Astrocyte (in vitro differentiated cells and primary cell): ENCODE measurements at regions not wholly inside any gene's neighbourhood (a gene's known extent, or its start where the extent isn't known, plus 50 kb on each side); places are given as distances from the start of the nearest gene placed in this dataset.

Experiments
- DNase-seq: peaks from one replicate; pipeline ENCODE4 v3.0.0-alpha.2; 2010; ENCODE audit warnings: low read depth
- FAIRE-seq: peaks from 2 replicates; lab custom pipeline; 2011; peaks lifted over from hg19 to GRCh38; lab: Jason Lieb, UNC
- H2AFZ ChIP-seq: 2 replicates; pipeline ENCODE4 v1.6.0; 2012; ENCODE audit warnings: low read depth, low read length, inconsistent platforms
- H3K27ac ChIP-seq: 2 replicates; pipeline ENCODE4 v1.5.1; 2011; ENCODE audit warnings: low read depth, low read length, inconsistent platforms
- H3K27me3 ChIP-seq: 2 replicates; pipeline ENCODE4 v1.6.0; 2011; ENCODE audit warnings: low read length, inconsistent platforms; ENCODE audit not compliant: insufficient read depth
- H3K36me3 ChIP-seq: 2 replicates; pipeline ENCODE4 v1.5.1; 2011; ENCODE audit warnings: low read length, inconsistent platforms; ENCODE audit not compliant: insufficient read depth
- H3K4me1 ChIP-seq: 2 replicates; pipeline ENCODE4 v1.5.1; 2011; ENCODE audit warnings: low read length, inconsistent platforms; ENCODE audit not compliant: insufficient read depth
- H3K4me2 ChIP-seq: 2 replicates; pipeline ENCODE4 v1.6.0; 2012; ENCODE audit warnings: low read length, inconsistent platforms
- H3K4me3 ChIP-seq: 2 replicates; pipeline ENCODE4 v1.5.1; 2011; ENCODE audit warnings: low read depth, mild to moderate bottlenecking, low read length, inconsistent platforms; ENCODE audit not compliant: insufficient read depth
- H3K79me2 ChIP-seq: 2 replicates; pipeline ENCODE4 v1.6.0; 2012; ENCODE audit warnings: mild to moderate bottlenecking, low read length, inconsistent platforms; ENCODE audit not compliant: insufficient read depth
- H3K9ac ChIP-seq: 2 replicates; pipeline ENCODE4 v1.6.0; 2012; ENCODE audit warnings: mild to moderate bottlenecking, low read length, inconsistent platforms
- H3K9me3 ChIP-seq: 2 replicates; pipeline ENCODE4 v1.5.1; 2012; ENCODE audit warnings: low read depth, mild to moderate bottlenecking, low read length, inconsistent platforms; ENCODE audit not compliant: insufficient read depth
- H4K20me1 ChIP-seq: 2 replicates; pipeline ENCODE4 v1.6.0; 2012; ENCODE audit warnings: low read length, inconsistent platforms; ENCODE audit not compliant: insufficient read depth
- H3K27ac Mint-ChIP-seq: one replicate; pipeline ENCODE4 v1.8.0; 2021; ENCODE audit warnings: mild to moderate bottlenecking, mixed read lengths; ENCODE audit not compliant: unreplicated experiment
- H3K27me3 Mint-ChIP-seq: one replicate; pipeline ENCODE4 v1.8.0; 2021; ENCODE audit warnings: low read depth, mixed read lengths; ENCODE audit not compliant: unreplicated experiment
- H3K36me3 Mint-ChIP-seq: one replicate; pipeline ENCODE4 v1.8.0; 2021; ENCODE audit warnings: low read depth, mixed read lengths; ENCODE audit not compliant: unreplicated experiment
- H3K4me1 Mint-ChIP-seq: one replicate; pipeline ENCODE4 v1.8.0; 2021; ENCODE audit warnings: low read depth, mixed read lengths; ENCODE audit not compliant: unreplicated experiment
- H3K4me3 Mint-ChIP-seq: one replicate; pipeline ENCODE4 v1.8.0; 2021; ENCODE audit warnings: mild to moderate bottlenecking, moderate library complexity, mixed read lengths; ENCODE audit not compliant: unreplicated experiment
- H3K9me3 Mint-ChIP-seq: one replicate; pipeline ENCODE4 v1.8.0; 2021; ENCODE audit warnings: mild to moderate bottlenecking, mixed read lengths; ENCODE audit not compliant: unreplicated experiment
- CTCF ChIP-seq: IDR thresholded peaks from 2 replicates; pipeline ENCODE4 v1.5.1; 2011; ENCODE audit warnings: low read depth, mild to moderate bottlenecking, inconsistent platforms, low read length, moderate library complexity; ENCODE audit not compliant: insufficient read depth
- EZH2 ChIP-seq: IDR thresholded peaks from 2 replicates; pipeline ENCODE4 v1.6.1; 2012; ENCODE audit warnings: mild to moderate bottlenecking, low read length, inconsistent platforms; ENCODE audit not compliant: insufficient read depth

GRCh38 chr6:33965766-33966165, 162.0 kb upstream of the MLN start:
- no peak for TF ChIP-seq CTCF
- TF ChIP-seq EZH2, result no peak
- H3K4me1 Mint-ChIP-seq, result peaks cover 5% of the 10 kb centered on the region
- Histone ChIP-seq H3K27ac (no peak overlapping the region), H3K9ac (no peak overlapping the region), H4K20me1 (no peaks in the 10 kb centered on the region), H3K4me3 (no peak overlapping the region), H3K4me2 (no peak overlapping the region), H2AFZ (no peak overlapping the region), H3K36me3 (no peaks in the 10 kb centered on the region), H3K27me3 (peaks cover 13% of the 10 kb centered on the region), H3K4me1 (no peaks in the 10 kb centered on the region), H3K9me3 (no peaks in the 10 kb centered on the region), H3K79me2 (no peaks in the 10 kb centered on the region)
- DNase-seq (no peak), FAIRE-seq (no peak)
- H3K27me3 Mint-ChIP-seq, result peaks cover 45% of the 10 kb centered on the region
- H3K27ac Mint-ChIP-seq, result no peak overlapping the region
- peaks cover 17% of the 10 kb centered on the region for H3K9me3 Mint-ChIP-seq
- H3K4me3 Mint-ChIP-seq, result no peak overlapping the region
- peaks cover 2% of the 10 kb centered on the region for H3K36me3 Mint-ChIP-seq

GRCh38 chr6:33964387-33964786, 160.6 kb upstream of the MLN start:
- no peak overlapping the region for H3K4me3 ChIP-seq
- no peak overlapping the region for H3K4me2 ChIP-seq
- H3K9me3 Mint-ChIP-seq, result peaks cover 17% of the 10 kb centered on the region
- H4K20me1 ChIP-seq, result no peaks in the 10 kb centered on the region
- TF ChIP-seq CTCF (no peak), EZH2 (no peak)
- no peaks in the 10 kb centered on the region for H3K79me2 ChIP-seq
- H3K36me3 Mint-ChIP-seq, result peaks cover 2% of the 10 kb centered on the region
- H3K9me3 ChIP-seq, result no peaks in the 10 kb centered on the region
- no peak overlapping the region for H2AFZ ChIP-seq
- H3K27ac Mint-ChIP-seq, result no peak overlapping the region
- no peak for DNase-seq
- H3K27ac ChIP-seq, result no peak overlapping the region
- no peaks in the 10 kb centered on the region for H3K36me3 ChIP-seq
- H3K4me1 ChIP-seq, result no peaks in the 10 kb centered on the region
- H3K4me1 Mint-ChIP-seq, result peaks cover 5% of the 10 kb centered on the region
- H3K27me3 ChIP-seq, result peaks cover 13% of the 10 kb centered on the region
- no peak overlapping the region for H3K4me3 Mint-ChIP-seq
- FAIRE-seq, result no peak
- peaks cover 40% of the 10 kb centered on the region for H3K27me3 Mint-ChIP-seq
- no peak overlapping the region for H3K9ac ChIP-seq

GRCh38 chr6:33963136-33963750, 159.4 kb upstream of the MLN start:
- Histone ChIP-seq H3K27me3 (peaks cover 13% of the 10 kb centered on the region), H3K4me1 (no peaks in the 10 kb centered on the region), H3K9ac (no peak overlapping the region), H3K27ac (no peak overlapping the region), H4K20me1 (no peaks in the 10 kb centered on the region), H3K36me3 (no peaks in the 10 kb centered on the region), H3K4me3 (no peak overlapping the region), H3K4me2 (no peak overlapping the region), H3K9me3 (no peaks in the 10 kb centered on the region), H3K79me2 (no peaks in the 10 kb centered on the region), H2AFZ (no peak overlapping the region)
- DNase-seq, result no peak
- Mint-ChIP-seq H3K27ac (no peak overlapping the region), H3K9me3 (peaks cover 17% of the 10 kb centered on the region), H3K27me3 (peaks cover 43% of the 10 kb centered on the region), H3K4me1 (peaks cover 5% of the 10 kb centered on the region), H3K4me3 (no peak overlapping the region), H3K36me3 (peaks cover 2% of the 10 kb centered on the region)
- TF ChIP-seq CTCF (no peak), EZH2 (no peak)
- no peak for FAIRE-seq
